ENCODE measurements at regions not wholly inside any gene's neighbourhood (a gene's known extent, or its start where the extent isn't known, plus 50 kb on each side); places are given as distances from the start of the nearest gene placed in this dataset.

GRCh38 chr5:175388531-175388930, 55.5 kb downstream of the DRD1 start:
- no peaks in the 10 kb centered on the region for H3K4me1 Mint-ChIP-seq (ENCODE audit: low read depth)
- no peaks in the 10 kb centered on the region for H3K36me3 Mint-ChIP-seq (ENCODE audit: low read depth)
- H3K4me3 Mint-ChIP-seq = no peak overlapping the region
- DNase-seq (ENCODE audit: low spot score) = no peak
- H3K27ac Mint-ChIP-seq = no peak overlapping the region
- H3K27me3 Mint-ChIP-seq (ENCODE audit: low read depth) = peaks cover 4% of the 10 kb centered on the region
- H3K9me3 Mint-ChIP-seq = no peaks in the 10 kb centered on the region

DNA sequence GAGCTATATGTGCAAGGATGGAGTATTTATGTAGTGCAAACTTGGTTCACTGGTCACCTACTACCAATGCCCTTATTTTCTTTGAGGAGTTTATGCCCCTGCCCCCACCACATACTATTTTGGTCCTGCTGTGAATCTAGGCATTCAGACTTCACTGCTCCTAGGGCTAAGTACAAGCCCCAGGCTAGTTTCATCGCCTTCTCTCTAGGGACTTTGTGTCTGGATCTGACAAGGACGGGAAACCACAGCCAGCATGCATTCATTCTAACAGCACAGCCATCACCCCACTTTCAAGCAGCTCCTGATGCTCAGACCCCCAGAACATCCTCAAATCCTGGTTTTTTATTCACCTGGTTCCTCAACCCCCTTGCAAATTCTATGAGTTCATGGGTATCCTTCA, 56.8 kb downstream of the DRD1 start:
- Mint-ChIP-seq H3K27me3 (ENCODE audit: low read depth) (peaks cover 4% of the 10 kb centered on the region), H3K9me3 (no peaks in the 10 kb centered on the region), H3K27ac (no peak overlapping the region), H3K36me3 (ENCODE audit: low read depth) (no peaks in the 10 kb centered on the region), H3K4me3 (no peak overlapping the region), H3K4me1 (ENCODE audit: low read depth) (no peaks in the 10 kb centered on the region)
- DNase-seq (ENCODE audit: low spot score) = no peak

DNA sequence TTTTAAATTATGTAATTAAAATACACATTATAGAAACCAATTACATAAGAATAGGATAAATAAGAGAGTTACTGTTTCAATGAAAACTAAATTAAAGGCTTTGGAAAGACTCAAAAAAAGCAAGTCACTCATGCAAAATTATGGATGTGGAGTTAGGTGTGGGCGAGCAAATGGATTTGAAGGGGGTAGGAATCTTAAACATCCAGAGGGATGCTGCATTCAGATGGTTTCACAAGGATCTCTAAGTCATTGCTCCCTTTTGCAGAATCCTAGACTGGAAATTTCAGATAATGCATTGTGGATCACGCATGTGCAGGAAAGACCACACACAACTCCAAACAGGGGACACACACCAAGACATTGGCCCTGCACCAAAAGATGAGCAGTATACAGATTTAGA, 57.5 kb downstream of the DRD1 start:
- no peak overlapping the region for H3K4me3 Mint-ChIP-seq
- no peak overlapping the region for H3K27ac Mint-ChIP-seq
- no peak for DNase-seq (ENCODE audit: low spot score)
- H3K4me1 Mint-ChIP-seq (ENCODE audit: low read depth) = no peaks in the 10 kb centered on the region
- no peaks in the 10 kb centered on the region for H3K9me3 Mint-ChIP-seq
- H3K27me3 Mint-ChIP-seq (ENCODE audit: low read depth) = peaks cover 5% of the 10 kb centered on the region
- H3K36me3 Mint-ChIP-seq (ENCODE audit: low read depth) = no peaks in the 10 kb centered on the region

GRCh38 chr5:175385691-175386362, 58.2 kb downstream of the DRD1 start:
- Mint-ChIP-seq H3K4me3 (no peak overlapping the region), H3K9me3 (no peaks in the 10 kb centered on the region), H3K27me3 (ENCODE audit: low read depth) (peaks cover 12% of the 10 kb centered on the region), H3K4me1 (ENCODE audit: low read depth) (no peaks in the 10 kb centered on the region), H3K27ac (no peak overlapping the region), H3K36me3 (ENCODE audit: low read depth) (no peaks in the 10 kb centered on the region)
- DNase-seq (ENCODE audit: low spot score) = no peak

DNA sequence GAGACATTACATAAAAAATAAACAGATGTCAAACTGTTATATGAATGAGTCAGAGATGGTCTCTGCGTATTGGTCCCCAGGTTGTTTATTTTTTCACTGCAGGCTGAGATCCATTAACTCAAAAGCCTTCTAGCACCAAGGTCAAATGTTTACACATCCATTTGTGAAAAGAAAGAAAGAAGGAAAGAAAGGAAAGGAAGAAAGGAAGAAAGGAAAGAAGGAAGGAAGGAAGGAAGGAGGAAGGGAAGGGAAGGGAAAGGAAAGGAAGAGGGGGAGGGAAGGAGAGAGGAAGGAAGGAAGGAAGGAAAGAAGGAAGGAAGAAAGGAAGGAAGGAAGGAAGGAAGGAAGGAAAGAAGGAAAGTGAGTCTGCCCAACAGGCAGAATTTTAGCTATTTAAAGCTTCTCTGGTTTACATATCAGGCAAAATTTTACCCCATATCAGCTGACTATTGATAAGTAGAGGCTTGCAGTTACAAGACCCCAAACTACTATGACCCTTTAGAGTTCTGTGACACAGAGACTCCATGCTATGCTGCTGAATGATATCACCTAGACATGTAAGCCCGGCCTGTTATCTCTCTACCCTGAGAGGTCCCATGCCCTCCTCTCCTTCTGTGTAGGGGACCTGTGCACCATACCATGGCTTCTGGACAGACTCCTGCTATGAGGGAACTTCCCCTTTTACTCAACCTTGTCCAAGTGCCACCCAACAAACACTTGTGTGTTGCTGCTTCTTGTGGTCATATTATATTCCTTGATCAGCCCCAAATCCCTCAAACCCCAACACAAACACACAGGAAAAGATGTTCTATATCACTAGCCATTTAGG, 59.0 kb downstream of the DRD1 start:
- H3K4me1 Mint-ChIP-seq (ENCODE audit: low read depth) = no peaks in the 10 kb centered on the region
- H3K27ac Mint-ChIP-seq = no peak overlapping the region
- no peak for DNase-seq (ENCODE audit: low spot score)
- no peaks in the 10 kb centered on the region for H3K36me3 Mint-ChIP-seq (ENCODE audit: low read depth)
- H3K27me3 Mint-ChIP-seq (ENCODE audit: low read depth) = peaks cover 13% of the 10 kb centered on the region
- no peak overlapping the region for H3K4me3 Mint-ChIP-seq
- H3K9me3 Mint-ChIP-seq = no peaks in the 10 kb centered on the region

GRCh38 chr5:175383350-175383749, 60.6 kb downstream of the DRD1 start:
- DNase-seq (ENCODE audit: low spot score) = no peak
- Mint-ChIP-seq H3K27ac (no peak overlapping the region), H3K4me1 (ENCODE audit: low read depth) (no peaks in the 10 kb centered on the region), H3K4me3 (no peak overlapping the region), H3K27me3 (ENCODE audit: low read depth) (peaks cover 17% of the 10 kb centered on the region), H3K36me3 (ENCODE audit: low read depth) (no peaks in the 10 kb centered on the region), H3K9me3 (no peaks in the 10 kb centered on the region)

DNA sequence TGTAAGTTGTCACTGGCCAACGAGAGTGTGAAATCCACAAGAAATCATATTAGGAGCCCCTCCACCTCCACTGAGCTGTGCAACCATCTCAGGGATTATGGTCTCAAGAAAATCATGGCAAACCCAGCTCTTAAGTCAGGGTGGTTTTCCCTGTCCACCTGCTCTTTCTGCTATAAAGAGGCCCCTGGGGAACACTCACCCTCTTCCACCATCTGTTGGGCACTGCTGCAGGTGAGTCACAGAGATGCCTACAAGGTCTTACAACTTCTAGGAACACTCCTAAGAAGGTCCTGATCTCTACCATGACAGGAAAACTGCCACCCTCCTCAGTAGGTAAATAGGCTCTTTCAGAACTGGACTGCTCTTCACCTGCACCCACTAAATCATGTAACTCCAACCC, 61.8 kb downstream of the DRD1 start:
- Mint-ChIP-seq H3K36me3 (ENCODE audit: low read depth) (no peaks in the 10 kb centered on the region), H3K4me3 (no peak overlapping the region), H3K4me1 (ENCODE audit: low read depth) (no peaks in the 10 kb centered on the region), H3K9me3 (no peaks in the 10 kb centered on the region), H3K27ac (no peak overlapping the region), H3K27me3 (ENCODE audit: low read depth) (peaks cover 17% of the 10 kb centered on the region)
- no peak for DNase-seq (ENCODE audit: low spot score)

DNA sequence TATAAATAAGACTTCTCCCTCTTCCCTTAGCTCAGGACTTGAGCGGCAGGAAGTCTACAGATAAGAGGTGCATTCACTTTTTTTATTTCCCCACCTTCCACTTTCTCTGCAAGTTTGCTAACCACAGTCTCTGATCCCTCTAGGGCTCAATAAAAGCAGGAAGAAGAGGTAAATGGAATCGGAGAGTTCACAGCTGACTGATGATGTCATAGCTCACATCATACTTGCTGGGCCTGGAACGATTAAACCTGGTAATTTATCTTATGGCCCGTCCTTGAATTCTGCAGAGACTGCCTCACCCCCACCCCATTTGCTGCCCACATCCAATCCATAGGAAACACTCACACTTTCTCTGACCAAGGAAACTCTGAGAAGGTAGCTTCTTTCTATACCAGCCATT, 62.9 kb downstream of the DRD1 start:
- H3K9me3 Mint-ChIP-seq = no peaks in the 10 kb centered on the region
- no peak overlapping the region for H3K27ac Mint-ChIP-seq
- no peak overlapping the region for H3K4me3 Mint-ChIP-seq
- no peaks in the 10 kb centered on the region for H3K36me3 Mint-ChIP-seq (ENCODE audit: low read depth)
- peaks cover 17% of the 10 kb centered on the region for H3K27me3 Mint-ChIP-seq (ENCODE audit: low read depth)
- no peaks in the 10 kb centered on the region for H3K4me1 Mint-ChIP-seq (ENCODE audit: low read depth)
- DNase-seq (ENCODE audit: low spot score) = no peak

GRCh38 chr5:175380701-175381100, 63.3 kb downstream of the DRD1 start:
- Mint-ChIP-seq H3K9me3 (no peaks in the 10 kb centered on the region), H3K27me3 (ENCODE audit: low read depth) (peaks cover 13% of the 10 kb centered on the region), H3K27ac (no peak overlapping the region), H3K4me1 (ENCODE audit: low read depth) (no peaks in the 10 kb centered on the region), H3K36me3 (ENCODE audit: low read depth) (no peaks in the 10 kb centered on the region), H3K4me3 (no peak overlapping the region)
- DNase-seq (ENCODE audit: low spot score) = no peak

DNA sequence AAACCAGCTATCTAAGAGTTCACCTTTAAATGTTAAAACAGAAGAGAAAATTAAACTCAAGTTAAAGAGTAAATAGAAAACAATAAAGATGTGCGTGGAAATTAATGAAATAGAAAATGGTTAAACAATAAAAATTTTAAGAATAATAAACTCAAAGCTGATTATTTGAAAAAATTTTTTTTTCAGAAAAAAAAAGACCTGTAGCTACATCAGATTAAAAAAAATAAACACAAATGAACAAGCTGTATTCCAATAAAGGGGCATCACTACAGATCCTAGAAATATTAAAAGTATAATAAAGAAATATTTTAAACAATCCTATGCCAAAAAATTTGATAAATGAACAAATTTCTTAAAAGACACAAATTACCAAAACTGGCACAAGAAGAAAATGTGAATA, 64.1 kb downstream of the DRD1 start:
- Mint-ChIP-seq H3K27me3 (ENCODE audit: low read depth) (peaks cover 12% of the 10 kb centered on the region), H3K4me3 (no peak overlapping the region), H3K4me1 (ENCODE audit: low read depth) (no peaks in the 10 kb centered on the region), H3K36me3 (ENCODE audit: low read depth) (no peaks in the 10 kb centered on the region), H3K9me3 (no peaks in the 10 kb centered on the region), H3K27ac (no peak overlapping the region)
- no peak for DNase-seq (ENCODE audit: low spot score)

GRCh38 chr5:175378444-175379028, 65.4 kb downstream of the DRD1 start:
- Mint-ChIP-seq H3K36me3 (ENCODE audit: low read depth) (no peaks in the 10 kb centered on the region), H3K9me3 (no peaks in the 10 kb centered on the region), H3K27ac (no peak overlapping the region), H3K4me3 (no peak overlapping the region), H3K4me1 (ENCODE audit: low read depth) (no peaks in the 10 kb centered on the region), H3K27me3 (ENCODE audit: low read depth) (peaks cover 12% of the 10 kb centered on the region)
- DNase-seq (ENCODE audit: low spot score) = no peak

- H3K4me3 Mint-ChIP-seq = no peak overlapping the region
- no peaks in the 10 kb centered on the region for H3K9me3 Mint-ChIP-seq
- H3K36me3 Mint-ChIP-seq (ENCODE audit: low read depth) = no peaks in the 10 kb centered on the region
- no peaks in the 10 kb centered on the region for H3K4me1 Mint-ChIP-seq (ENCODE audit: low read depth)
- peaks cover 12% of the 10 kb centered on the region for H3K27me3 Mint-ChIP-seq (ENCODE audit: low read depth)
- DNase-seq (ENCODE audit: low spot score) = no peak
- H3K27ac Mint-ChIP-seq = no peak overlapping the region
These were observed 66.2 kb downstream of the DRD1 start for GRCh38 chr5:175377816-175378215.

GRCh38 chr5:175374166-175374875, 69.7 kb downstream of the DRD1 start:
- Mint-ChIP-seq H3K27ac (no peak overlapping the region), H3K36me3 (ENCODE audit: low read depth) (no peaks in the 10 kb centered on the region), H3K4me1 (ENCODE audit: low read depth) (no peaks in the 10 kb centered on the region), H3K9me3 (no peaks in the 10 kb centered on the region), H3K4me3 (no peak overlapping the region), H3K27me3 (ENCODE audit: low read depth) (peaks cover 4% of the 10 kb centered on the region)
- no peak for DNase-seq (ENCODE audit: low spot score)

DNA sequence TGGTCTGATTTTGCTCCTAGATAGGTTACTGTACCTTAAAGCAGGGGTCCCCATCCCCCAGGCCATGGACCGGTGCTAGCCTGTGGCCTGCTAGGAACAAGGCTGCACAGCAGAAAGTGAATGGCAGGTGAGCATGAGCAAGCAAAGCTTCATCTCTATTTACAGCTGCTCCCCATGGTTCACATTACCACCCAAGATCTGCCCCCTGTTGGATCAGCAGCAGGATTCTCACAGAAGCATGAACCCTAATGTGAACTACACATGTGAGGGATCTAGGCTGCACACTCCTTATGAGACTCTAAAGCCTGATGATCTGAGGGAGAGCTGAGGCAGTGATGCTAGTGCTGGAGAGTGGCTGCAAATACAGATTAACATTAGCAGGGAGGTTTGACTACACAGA, 78.1 kb downstream of the DRD1 start:
- Mint-ChIP-seq H3K27ac (no peak overlapping the region), H3K9me3 (no peaks in the 10 kb centered on the region), H3K4me1 (ENCODE audit: low read depth) (no peaks in the 10 kb centered on the region), H3K27me3 (ENCODE audit: low read depth) (no peaks in the 10 kb centered on the region), H3K36me3 (ENCODE audit: low read depth) (no peaks in the 10 kb centered on the region), H3K4me3 (no peak overlapping the region)
- DNase-seq (ENCODE audit: low spot score) = no peak

Measured in T-helper 2 cell treated with Interferon-gamma antibody and Interleukin-4, amounts not matched to agents 5 μg/mL and 100 μg/mL, for 36 hours (primary cell).